IMR-90 (cell line): ENCODE measurements at regions not wholly inside any gene's neighbourhood (a gene's known extent, or its start where the extent isn't known, plus 50 kb on each side); places are given as distances from the start of the nearest gene placed in this dataset.
"Not testable (repeated sequence)": the region's sequence is repeated elsewhere in the genome, so short reads cannot be mapped to it uniquely, and the experiment has no call there.

Experiments
- ATAC-seq: fragments of 200-7000 bp; cut with Tn5 transposase; 2 replicates; pipeline ENCODE4 v1.9.1; 2020; ENCODE audit warnings: low read depth, mild to moderate bottlenecking, moderate library complexity
- BruUV-seq: library from RNA; stranded (reverse); fragments of 400-500 nt; replicated peaks from 2 replicates; lab custom pipeline; 2021; lab: Mats Ljungman, UMichigan
- CTCF ChIA-PET: fragments of 300-600 bp; formaldehyde crosslinking; extraction: SDS; loops from one replicate; lab custom pipeline; 2021; ENCODE audit warnings: antibody characterized with exemption; lab: Yijun Ruan, JAX
- POLR2A ChIA-PET: fragments of 300-600 bp; sonication (Branson Sonifier 250); formaldehyde crosslinking; loops from one replicate; lab custom pipeline; 2022; ENCODE audit warnings: antibody characterized with exemption; ENCODE audit not compliant: unreplicated experiment; lab: Charles Lee
- DNase-seq: peaks from one replicate; pipeline ENCODE4 v3.0.0; 2013
- H2AFZ ChIP-seq: replicated peaks from 2 replicates; pipeline ENCODE3; 2013; ENCODE audit warnings: low read length, mild to moderate bottlenecking; ENCODE audit not compliant: poor library complexity
- H2AK5ac ChIP-seq: 2 replicates; pipeline ENCODE4 v1.6.1; 2013; ENCODE audit warnings: low read depth, low read length, inconsistent platforms
- H2AK9ac ChIP-seq: replicated peaks from 2 replicates; pipeline ENCODE3; 2013; ENCODE audit warnings: mild to moderate bottlenecking, low read depth, low read length, moderate library complexity; ENCODE audit not compliant: poor library complexity
- H2BK120ac ChIP-seq: 2 replicates; pipeline ENCODE4 v1.6.1; 2013; ENCODE audit warnings: low read depth, low read length, inconsistent platforms
- H2BK15ac ChIP-seq: 3 replicates; pipeline ENCODE4 v1.6.1; 2013; ENCODE audit warnings: low read depth, low read length, inconsistent platforms
- H2BK20ac ChIP-seq: 2 replicates; pipeline ENCODE4 v1.6.1; 2013; ENCODE audit warnings: low read depth, mild to moderate bottlenecking, inconsistent platforms, low read length, moderate library complexity
- H2BK5ac ChIP-seq: 2 replicates; pipeline ENCODE4 v1.6.1; 2013; ENCODE audit warnings: mild to moderate bottlenecking, low read depth, low read length, inconsistent platforms; ENCODE audit not compliant: poor library complexity, severe bottlenecking
- H3K14ac ChIP-seq: replicated peaks from 2 replicates; pipeline ENCODE4 v1.6.1; 2013; ENCODE audit warnings: low read depth, low read length, inconsistent platforms
- H3K18ac ChIP-seq: 2 replicates; pipeline ENCODE4 v1.6.1; 2013; ENCODE audit warnings: low read depth, low read length, control low read depth
- H3K23ac ChIP-seq: 2 replicates; pipeline ENCODE4 v1.6.1; 2013; ENCODE audit warnings: low read depth, low read length, inconsistent platforms
- H3K27ac ChIP-seq: 2 replicates; pipeline ENCODE4 v1.5.1; 2013; ENCODE audit warnings: mild to moderate bottlenecking, control low read depth, low read length; ENCODE audit not compliant: insufficient read depth
- H3K27me3 ChIP-seq: 2 replicates; pipeline ENCODE4 v1.6.1; 2013; ENCODE audit warnings: low read length; ENCODE audit not compliant: control insufficient read depth, insufficient read depth
- H3K36me3 ChIP-seq: 2 replicates; pipeline ENCODE4 v1.6.1; 2013; ENCODE audit warnings: low read length, mixed read lengths; ENCODE audit not compliant: control insufficient read depth, insufficient read depth
- H3K4ac ChIP-seq: 2 replicates; pipeline ENCODE4 v1.6.1; 2013; ENCODE audit warnings: low read depth, low read length, inconsistent platforms
- H3K4me1 ChIP-seq: 2 replicates; pipeline ENCODE4 v1.6.1; 2013; ENCODE audit warnings: low read length, mixed read lengths; ENCODE audit not compliant: control insufficient read depth, insufficient read depth
- H3K4me2 ChIP-seq: 2 replicates; pipeline ENCODE4 v1.6.1; 2013; ENCODE audit warnings: low read depth, mild to moderate bottlenecking, control low read depth, low read length, moderate library complexity
- H3K4me3 ChIP-seq: 2 replicates; pipeline ENCODE4 v1.5.1; 2013; ENCODE audit warnings: low read depth, mild to moderate bottlenecking, control low read depth, low read length, moderate library complexity; ENCODE audit not compliant: insufficient read depth
- H3K56ac ChIP-seq: 2 replicates; pipeline ENCODE4 v1.6.1; 2013; ENCODE audit warnings: low read length, inconsistent platforms; ENCODE audit not compliant: insufficient read depth; ENCODE audit errors: extremely low read depth
- H3K79me1 ChIP-seq, 2 experiments: 2 replicates each; pipeline ENCODE4 v1.6.1; 2013; ENCODE audit warnings: low read length in 2 of 2, inconsistent platforms in 1 of 2, low read depth in 1 of 2
- H3K9ac ChIP-seq: 2 replicates; pipeline ENCODE4 v1.6.1; 2013; ENCODE audit warnings: low read depth, low read length, control low read depth
- H3K9me1 ChIP-seq: 2 replicates; pipeline ENCODE4 v1.6.1; 2013; ENCODE audit warnings: low read length, inconsistent platforms; ENCODE audit not compliant: insufficient read depth
- H3K9me3 ChIP-seq: 2 replicates; pipeline ENCODE4 v1.6.1; 2013; ENCODE audit warnings: low read length; ENCODE audit not compliant: control insufficient read depth, insufficient read depth
- H4K20me1 ChIP-seq: 2 replicates; pipeline ENCODE4 v1.6.1; 2013; ENCODE audit warnings: low read length, inconsistent platforms; ENCODE audit not compliant: insufficient read depth
- H4K5ac ChIP-seq: 2 replicates; pipeline ENCODE4 v1.6.1; 2013; ENCODE audit warnings: mild to moderate bottlenecking, low read depth, low read length, control low read depth
- H4K8ac ChIP-seq, 2 experiments: 2 replicates each; pipeline ENCODE4 v1.6.1; 2013; ENCODE audit warnings: low read depth in 2 of 2, low read length in 2 of 2, control low read depth in 1 of 2, inconsistent platforms in 1 of 2
- H4K91ac ChIP-seq: 2 replicates; pipeline ENCODE4 v1.6.1; 2013; ENCODE audit warnings: low read depth, low read length, inconsistent platforms; ENCODE audit not compliant: insufficient read depth
- WGBS, 2 experiments: methylation state at CpG; one replicate each; pipeline versions ENCODE4 v1.1.5 to v1.1.7; 2013; ENCODE audit warnings: missing lambda C conversion rate in 2 of 2; ENCODE audit not compliant: insufficient read length in 1 of 2; ENCODE audit errors: extremely low coverage in 2 of 2; 5-methylcytosine and 5-hydroxymethylcytosine counted together
- dilution Hi-C: fragments of 300-500 bp; cut with HindIII; formaldehyde crosslinking; loops from one replicate; pipeline ENCODE4 v1.14.3; 2018; ENCODE audit warnings: low sequenced_read_pairs; ENCODE audit not compliant: unreplicated experiment
- in situ Hi-C: fragments of 300-500 bp; cut with MboI; formaldehyde crosslinking; loops from 3 replicates; pipeline ENCODE4 v1.14.3; 2019; ENCODE audit warnings: low sequenced_read_pairs, inconsistent platforms, mixed read lengths
- intact Hi-C: fragments of 100-400 bp; cut with micrococcal nuclease; formaldehyde crosslinking; loops from 2 replicates; pipeline ENCODE4 v1.10.0; 2022

- DNase-seq, H4K20me1 ChIP-seq, H2AK9ac ChIP-seq, H3K4me1 ChIP-seq, H2BK5ac ChIP-seq, H3K9me1 ChIP-seq, H3K79me1 ChIP-seq, CTCF ChIA-PET, ATAC-seq, H4K5ac ChIP-seq, H3K23ac ChIP-seq, POLR2A ChIA-PET, H2BK20ac ChIP-seq, H3K14ac ChIP-seq, dilution Hi-C loops, H3K36me3 ChIP-seq, H3K9me3 ChIP-seq, H3K4me3 ChIP-seq, H3K56ac ChIP-seq, H3K4me2 ChIP-seq, H3K9ac ChIP-seq, BruUV-seq, H2AK5ac ChIP-seq, H2BK15ac ChIP-seq, intact Hi-C loops, H2BK120ac ChIP-seq, H2AFZ ChIP-seq, H3K27me3 ChIP-seq, H4K91ac ChIP-seq, H3K27ac ChIP-seq, H3K18ac ChIP-seq, H3K4ac ChIP-seq, H4K8ac ChIP-seq, in situ Hi-C loops: not testable (repeated sequence)
- no CpG with 5 or more reads among the region's 2 CpGs for WGBS, 2 experiments
Observed at GRCh38 chr10:33690536-33690935, 356.1 kb upstream of the NRP1 start.
